HEK293T (cell line): ENCODE measurements at regions not wholly inside any gene's neighbourhood (a gene's known extent, or its start where the extent isn't known, plus 50 kb on each side); places are given as distances from the start of the nearest gene placed in this dataset.
"Not testable (repeated sequence)": the region's sequence is repeated elsewhere in the genome, so short reads cannot be mapped to it uniquely, and the experiment has no call there.

Experiments used
- CTCF ChIA-PET: fragments of 350-600 bp; formaldehyde crosslinking; extraction: SDS; loops from one replicate; lab custom pipeline; 2021; ENCODE audit warnings: antibody characterized with exemption, inconsistent platforms; lab: Yijun Ruan, JAX
- POLR2A ChIA-PET: fragments of 350-600 bp; formaldehyde crosslinking; extraction: SDS; loops from one replicate; lab custom pipeline; 2020; ENCODE audit warnings: antibody characterized with exemption, inconsistent platforms; lab: Yijun Ruan, JAX
- DNase-seq: peaks from one replicate; pipeline ENCODE4 v3.0.0; 2012; ENCODE audit warnings: mixed read lengths; ENCODE audit errors: extremely low spot score
- ARNT ChIP-seq: fragments of 450-650 bp; IDR thresholded peaks from 2 replicates; pipeline ENCODE4 v1.6.1; 2017; ENCODE audit warnings: mild to moderate bottlenecking
- BHLHE40 ChIP-seq: fragments of 450-650 bp; IDR thresholded peaks from 2 replicates; pipeline ENCODE4 v1.6.1; 2016; ENCODE audit warnings: mild to moderate bottlenecking, moderate library complexity, borderline replicate concordance
- CTBP1 ChIP-seq: fragments of 450-650 bp; IDR thresholded peaks from 2 replicates; pipeline ENCODE4 v1.6.1; 2016; ENCODE audit warnings: borderline replicate concordance
- ELF4 ChIP-seq: fragments of 450-650 bp; IDR thresholded peaks from 2 replicates; pipeline ENCODE4 v1.6.1; 2017; ENCODE audit warnings: antibody characterized with exemption
- FOXA1 ChIP-seq: fragments of 450-650 bp; IDR thresholded peaks from 2 replicates; pipeline ENCODE4 v1.6.1; 2016; ENCODE audit warnings: mild to moderate bottlenecking
- FOXK2 ChIP-seq: fragments of 450-650 bp; IDR thresholded peaks from 2 replicates; pipeline ENCODE4 v1.6.1; 2016; ENCODE audit warnings: mild to moderate bottlenecking
- FOXM1 ChIP-seq: fragments of 450-650 bp; IDR thresholded peaks from 2 replicates; pipeline ENCODE4 v1.6.1; 2017; ENCODE audit warnings: mild to moderate bottlenecking, borderline replicate concordance
- HDGF ChIP-seq: fragments of 450-650 bp; IDR thresholded peaks from 2 replicates; pipeline ENCODE4 v1.6.1; 2017; ENCODE audit warnings: antibody characterized with exemption, borderline replicate concordance
- L3MBTL2 ChIP-seq: fragments of 450-650 bp; conservative IDR thresholded peaks from 2 replicates; pipeline ENCODE4 v1.6.1; 2016; ENCODE audit warnings: mild to moderate bottlenecking
- LEF1 ChIP-seq: fragments of 450-650 bp; IDR thresholded peaks from 2 replicates; pipeline ENCODE4 v1.6.1; 2017; ENCODE audit warnings: mild to moderate bottlenecking, borderline replicate concordance
- NFRKB ChIP-seq: fragments of 450-650 bp; IDR thresholded peaks from 2 replicates; pipeline ENCODE4 v1.6.1; 2016; ENCODE audit warnings: mild to moderate bottlenecking, moderate library complexity
- SP1 ChIP-seq: fragments of 450-650 bp; IDR thresholded peaks from 2 replicates; pipeline ENCODE4 v1.6.1; 2017
- SUZ12 ChIP-seq: fragments of 450-650 bp; IDR thresholded peaks from 2 replicates; pipeline ENCODE4 v1.6.1; 2016; ENCODE audit warnings: mild to moderate bottlenecking
- TARDBP ChIP-seq: fragments of 450-650 bp; IDR thresholded peaks from 2 replicates; pipeline ENCODE4 v1.6.1; 2016
- ZNF384 ChIP-seq: fragments of 450-650 bp; IDR thresholded peaks from 2 replicates; pipeline ENCODE4 v1.6.1; 2016
- TF ChIP-seq, protein P1 (sequence below): fragments of 450-650 bp; IDR thresholded peaks from 2 replicates; pipeline ENCODE4 v1.6.1; 2016

DNA sequence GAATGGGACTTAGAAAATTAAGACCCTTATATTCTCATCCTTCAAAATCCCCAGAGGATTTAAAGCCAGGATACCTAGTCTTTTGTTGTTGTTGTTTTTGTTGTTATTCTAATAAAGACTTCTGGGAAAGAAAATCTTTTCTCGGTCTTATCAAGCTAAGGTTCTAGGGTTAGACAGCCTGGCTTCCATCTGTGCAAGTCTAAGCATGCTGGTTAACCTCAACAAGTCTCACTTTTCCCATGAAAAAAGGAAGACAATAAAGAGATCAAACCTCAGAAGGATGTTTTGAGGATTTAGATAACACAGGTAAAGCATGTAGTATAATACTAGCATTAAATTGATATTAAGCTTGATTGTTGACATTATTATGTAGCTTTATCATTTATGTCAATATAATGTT lies 486.4 kb upstream of the SOX9 start:
- CTCF ChIA-PET: interaction anchor here (0.7 kb wide), 1 partner anchor 31 kb away, joined by 3 read pairs; no protein-coding TSS in a partner anchor
- POLR2A ChIA-PET: no interaction called here
- DNase-seq: no peak
- TF ChIP-seq ARNT (no peak), BHLHE40 (no peak), ZNF384 (no peak), SUZ12 (no peak), HDGF (no peak), FOXM1 (no peak), LEF1 (no peak), FOXK2 (no peak), CTBP1 (no peak), ELF4 (no peak)
- TF ChIP-seq, protein P1, sequence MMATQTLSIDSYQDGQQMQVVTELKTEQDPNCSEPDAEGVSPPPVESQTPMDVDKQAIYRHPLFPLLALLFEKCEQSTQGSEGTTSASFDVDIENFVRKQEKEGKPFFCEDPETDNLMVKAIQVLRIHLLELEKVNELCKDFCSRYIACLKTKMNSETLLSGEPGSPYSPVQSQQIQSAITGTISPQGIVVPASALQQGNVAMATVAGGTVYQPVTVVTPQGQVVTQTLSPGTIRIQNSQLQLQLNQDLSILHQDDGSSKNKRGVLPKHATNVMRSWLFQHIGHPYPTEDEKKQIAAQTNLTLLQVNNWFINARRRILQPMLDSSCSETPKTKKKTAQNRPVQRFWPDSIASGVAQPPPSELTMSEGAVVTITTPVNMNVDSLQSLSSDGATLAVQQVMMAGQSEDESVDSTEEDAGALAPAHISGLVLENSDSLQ: no peak

DNA sequence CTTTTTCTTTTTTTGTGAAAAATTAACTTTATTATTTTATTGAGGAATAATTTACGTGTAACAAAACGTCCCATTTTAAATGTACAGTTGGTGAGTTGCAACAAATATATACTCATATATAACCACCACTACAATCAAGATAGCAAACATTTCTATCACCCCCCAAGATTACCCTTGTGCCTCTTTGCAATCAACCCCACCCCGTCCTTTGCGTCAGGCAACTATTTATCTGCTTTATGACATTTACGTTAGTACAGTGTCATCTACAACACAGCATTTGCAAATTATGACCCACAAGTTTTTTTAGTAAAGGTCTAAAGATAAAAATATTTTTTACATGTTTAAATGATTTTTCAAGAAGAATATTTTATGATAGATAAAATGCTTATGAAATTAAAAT lies 485.6 kb upstream of the SOX9 start:
- DNase-seq: no peak
- ChIA-PET CTCF (interaction anchor here (0.7 kb wide), 1 partner anchor 31 kb away, joined by 3 read pairs; no protein-coding TSS in a partner anchor), POLR2A (no interaction called here)
- no peak for TF ChIP-seq L3MBTL2
- TF ChIP-seq SP1: no peak
- TF ChIP-seq TARDBP: no peak
- no peak for TF ChIP-seq NFRKB
- no peak for TF ChIP-seq LEF1
- TF ChIP-seq CTBP1: no peak
- no peak for TF ChIP-seq ARNT
- no peak for TF ChIP-seq HDGF
- TF ChIP-seq ZNF384: no peak
- TF ChIP-seq ELF4: no peak
- no peak for TF ChIP-seq FOXK2
- no peak for TF ChIP-seq SUZ12
- TF ChIP-seq BHLHE40: no peak
- TF ChIP-seq, protein P1: no peak
- no peak for TF ChIP-seq FOXA1
- no peak for TF ChIP-seq FOXM1

DNA sequence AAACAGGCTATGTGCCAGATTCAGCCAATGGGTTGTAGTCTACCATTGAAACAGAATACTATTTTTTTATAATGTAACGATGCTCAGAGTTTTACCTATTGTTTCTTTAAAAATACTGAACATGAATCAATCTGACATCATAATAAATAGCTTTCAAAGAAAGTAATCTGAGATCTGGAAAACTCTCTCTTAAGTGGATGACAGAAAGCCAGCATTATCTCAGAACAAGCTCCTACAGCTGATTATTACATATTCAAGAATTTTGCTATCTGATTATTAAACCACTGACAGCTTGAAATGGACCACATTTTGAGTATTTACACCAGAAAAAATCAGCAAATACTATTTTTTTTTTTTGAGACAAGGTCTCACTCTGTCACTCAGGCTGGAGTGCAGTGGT lies 484.2 kb upstream of the SOX9 start:
- CTCF ChIA-PET: no interaction called here
- POLR2A ChIA-PET: no interaction called here
- TF ChIP-seq L3MBTL2: no peak
- no peak for TF ChIP-seq HDGF
- TF ChIP-seq ZNF384: no peak
- TF ChIP-seq FOXA1: no peak
- no peak for TF ChIP-seq FOXM1
- no peak for TF ChIP-seq FOXK2
- no peak for TF ChIP-seq ELF4
- no peak for TF ChIP-seq CTBP1
- no peak for TF ChIP-seq SUZ12
- no peak for TF ChIP-seq NFRKB
- no peak for TF ChIP-seq ARNT

DNA sequence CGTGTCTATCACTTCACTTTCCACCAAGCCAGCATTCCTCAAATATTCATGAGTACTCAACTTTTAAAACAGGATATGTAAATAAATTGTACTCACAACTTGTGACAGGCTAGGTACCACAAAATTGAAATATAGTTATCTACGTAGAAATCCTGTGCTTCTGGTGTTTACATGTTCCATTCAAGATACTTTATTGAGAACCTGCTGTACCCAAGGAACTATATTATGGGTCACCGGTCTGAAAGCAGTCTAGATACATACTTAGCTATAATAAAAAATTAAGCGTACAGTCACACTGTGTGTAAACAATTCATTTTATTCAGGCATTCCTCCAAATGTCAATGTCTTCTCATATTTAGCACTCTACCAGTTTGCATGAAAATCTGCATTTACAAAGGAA lies 482.2 kb upstream of the SOX9 start:
- DNase-seq: no peak
- ChIA-PET CTCF (no interaction called here), POLR2A (no interaction called here)
- TF ChIP-seq FOXA1 (no peak), HDGF (no peak), ELF4 (no peak), SP1 (no peak), NFRKB (no peak), LEF1 (no peak), TARDBP (no peak), FOXM1 (no peak), ZNF384 (no peak), SUZ12 (no peak), FOXK2 (no peak), BHLHE40 (no peak), CTBP1 (no peak), ARNT (no peak), L3MBTL2 (no peak)
- TF ChIP-seq, protein P1: no peak

More for the DNA sequence above, 484.2 kb upstream of the SOX9 start:
- DNase-seq: no peak

DNA sequence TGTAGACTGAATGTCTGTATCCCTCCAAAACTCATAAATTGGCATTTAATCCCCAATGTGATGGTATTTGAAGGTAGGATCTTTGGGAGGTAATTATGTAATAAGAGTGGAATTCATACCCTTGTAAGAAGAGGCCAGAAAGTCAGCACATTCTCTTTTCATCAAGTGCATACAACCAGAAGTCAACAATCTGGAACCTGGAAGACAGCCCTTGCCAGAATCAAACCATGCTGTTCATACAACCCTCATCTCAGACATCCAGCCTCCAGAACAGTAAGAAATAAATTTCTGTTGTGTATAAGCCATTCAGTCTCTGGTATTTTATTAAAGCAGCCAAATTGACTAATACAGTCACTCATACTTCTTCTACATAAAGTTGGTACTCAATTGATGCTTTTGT lies 481.0 kb upstream of the SOX9 start:
- TF ChIP-seq NFRKB: no peak
- no peak for TF ChIP-seq CTBP1
- TF ChIP-seq ARNT: no peak
- TF ChIP-seq SUZ12: no peak
- no peak for TF ChIP-seq ELF4
- no peak for TF ChIP-seq SP1
- TF ChIP-seq, protein P1: no peak
- no peak for TF ChIP-seq ZNF384
- no peak for TF ChIP-seq HDGF
- no peak for TF ChIP-seq FOXM1
- no peak for TF ChIP-seq LEF1
- TF ChIP-seq FOXA1: no peak
- no peak for TF ChIP-seq L3MBTL2
- no peak for TF ChIP-seq TARDBP
- no peak for TF ChIP-seq FOXK2
- TF ChIP-seq BHLHE40: no peak
- ChIA-PET POLR2A (no interaction called here), CTCF (no interaction called here)
- DNase-seq: no peak

DNA sequence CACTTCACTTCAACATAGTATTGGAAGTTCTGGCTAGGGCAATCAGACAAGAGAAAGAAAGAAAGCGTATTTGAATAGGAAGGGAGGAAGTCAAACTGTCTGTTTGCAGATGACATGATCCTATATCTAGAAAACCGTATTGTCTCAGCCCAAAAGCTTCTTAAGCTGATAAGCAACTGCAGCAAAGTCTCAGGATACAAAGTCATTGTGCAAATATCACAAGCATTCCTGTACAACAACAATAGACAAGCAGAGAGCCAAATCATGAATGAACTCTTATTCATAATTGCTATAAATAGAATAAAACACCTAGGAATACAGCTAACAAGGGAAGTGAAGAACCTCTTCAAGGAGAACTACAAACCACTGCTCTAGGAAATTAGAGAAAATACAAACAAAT lies 473.9 kb upstream of the SOX9 start:
- DNase-seq, POLR2A ChIA-PET: not testable (repeated sequence)
- CTCF ChIA-PET: interaction anchor here (0.6 kb wide), 1 partner anchor 893 kb away, joined by 4 read pairs; no protein-coding TSS in a partner anchor

DNA sequence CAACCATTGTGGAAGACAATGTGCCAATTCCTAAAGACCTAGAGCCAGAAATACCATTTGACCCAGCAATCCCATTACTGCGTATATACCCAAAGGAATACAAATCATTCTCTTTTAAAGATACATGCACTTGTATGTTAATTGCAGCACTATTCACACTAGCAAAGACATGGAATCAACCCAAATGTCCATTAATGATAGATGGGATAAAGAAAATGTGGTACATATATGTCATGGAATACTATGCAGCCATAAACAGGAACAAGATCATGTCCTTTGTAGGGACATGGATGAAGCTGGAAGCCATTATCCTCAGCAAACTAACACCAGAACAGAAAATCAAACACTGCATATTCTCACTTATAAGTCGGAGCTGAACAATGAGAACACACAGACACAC lies 472.5 kb upstream of the SOX9 start:
- CTCF ChIA-PET, DNase-seq, POLR2A ChIA-PET: not testable (repeated sequence)
